ENCODE measurements at regions not wholly inside any gene's neighbourhood (a gene's known extent, or its start where the extent isn't known, plus 50 kb on each side); places are given as distances from the start of the nearest gene placed in this dataset.

DNA sequence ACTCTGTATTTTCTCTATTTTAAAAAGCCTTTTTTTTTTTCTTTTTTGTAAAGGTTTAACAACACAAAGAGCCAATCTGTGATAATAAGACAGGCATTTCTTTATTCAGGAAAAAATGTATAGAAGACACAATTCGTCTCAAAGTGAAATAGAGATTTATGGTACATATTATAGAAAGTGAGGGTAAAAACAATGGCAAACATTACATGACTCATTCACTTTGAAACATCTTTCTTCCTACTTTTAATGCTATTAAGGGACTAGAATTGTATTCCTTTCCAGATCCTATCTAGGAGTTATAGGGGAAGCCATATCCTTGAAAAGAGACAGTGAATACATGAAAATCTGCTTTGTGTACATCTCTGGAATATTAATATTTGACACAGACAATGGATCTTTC, 137.1 kb upstream of the MCTP2 start:
- Histone ChIP-seq H2BK15ac (ENCODE audit: low read depth, low read length) (no peak overlapping the region), H2AFZ (replicated peaks; ENCODE audit: low read length, poor library complexity) (no peak overlapping the region), H3K14ac (replicated peaks; ENCODE audit: low read depth, low read length) (no peak overlapping the region), H2BK120ac (ENCODE audit: low read depth, low read length) (no peak overlapping the region), H4K20me1 (ENCODE audit: insufficient read depth, low read length) (no peaks in the 10 kb centered on the region), H3K4me2 (ENCODE audit: low read depth, low read length) (no peak overlapping the region), H3K27ac (ENCODE audit: insufficient read depth, low read length) (no peak overlapping the region), H3K9ac (ENCODE audit: low read depth, low read length) (no peak overlapping the region), H3K9me3 (ENCODE audit: control insufficient read depth, insufficient read depth, low read length) (no peaks in the 10 kb centered on the region), H3K36me3 (ENCODE audit: control insufficient read depth, insufficient read depth, low read length) (no peaks in the 10 kb centered on the region), H4K5ac (ENCODE audit: low read depth, low read length) (no peak overlapping the region), H3K27me3 (ENCODE audit: control insufficient read depth, insufficient read depth, low read length) (no peaks in the 10 kb centered on the region), H3K18ac (ENCODE audit: low read depth, low read length) (no peak overlapping the region), H4K91ac (ENCODE audit: insufficient read depth, low read depth, low read length) (no peak overlapping the region), H3K4ac (ENCODE audit: low read depth, low read length) (no peak overlapping the region), H3K23ac (ENCODE audit: low read depth, low read length) (no peak overlapping the region), H2BK20ac (ENCODE audit: low read depth, low read length) (no peak overlapping the region), H2BK5ac (ENCODE audit: low read depth, low read length, poor library complexity, severe bottlenecking) (no peak overlapping the region), H3K79me1 (ENCODE audit: low read depth in 1 of 2, low read length in 2 of 2) (no peaks in the 10 kb centered on the region), H3K4me3 (ENCODE audit: insufficient read depth, low read depth, low read length) (no peak overlapping the region), H3K56ac (ENCODE audit: extremely low read depth, insufficient read depth, low read length) (no peak overlapping the region), H2AK5ac (ENCODE audit: low read depth, low read length) (no peak overlapping the region), H2AK9ac (replicated peaks; ENCODE audit: low read depth, low read length, poor library complexity) (no peak overlapping the region), H4K8ac (ENCODE audit: low read depth in 2 of 2, low read length in 2 of 2) (no peak overlapping the region), H3K9me1 (ENCODE audit: insufficient read depth, low read length) (no peaks in the 10 kb centered on the region), H3K4me1 (ENCODE audit: control insufficient read depth, insufficient read depth, low read length) (no peaks in the 10 kb centered on the region)
- CTCF ChIA-PET, result no interaction called here
- in situ Hi-C loops (cut with MboI; ENCODE audit: low sequenced_read_pairs) (no loop called here), dilution Hi-C loops (cut with HindIII; ENCODE audit: low sequenced_read_pairs, unreplicated experiment) (no loop called here), intact Hi-C loops (cut with micrococcal nuclease) (no loop called here)
- POLR2A ChIA-PET (ENCODE audit: unreplicated experiment), result no interaction called here
- TF ChIP-seq RAD21 (IDR thresholded peaks at IDR 0.05; ENCODE audit: low read length), result no peak
- TF ChIP-seq MAFK (IDR thresholded peaks at IDR 0.05; ENCODE audit: low read depth, low read length), result no peak
- TF ChIP-seq, protein P1, sequence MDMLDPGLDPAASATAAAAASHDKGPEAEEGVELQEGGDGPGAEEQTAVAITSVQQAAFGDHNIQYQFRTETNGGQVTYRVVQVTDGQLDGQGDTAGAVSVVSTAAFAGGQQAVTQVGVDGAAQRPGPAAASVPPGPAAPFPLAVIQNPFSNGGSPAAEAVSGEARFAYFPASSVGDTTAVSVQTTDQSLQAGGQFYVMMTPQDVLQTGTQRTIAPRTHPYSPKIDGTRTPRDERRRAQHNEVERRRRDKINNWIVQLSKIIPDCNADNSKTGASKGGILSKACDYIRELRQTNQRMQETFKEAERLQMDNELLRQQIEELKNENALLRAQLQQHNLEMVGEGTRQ (IDR thresholded peaks at IDR 0.05; ENCODE audit: low read depth, low read length), result no peak
- TF ChIP-seq CEBPB (IDR thresholded peaks at IDR 0.05; ENCODE audit: low read depth, low read length), result no peak
- no peak for ATAC-seq (ENCODE audit: low read depth)
- WGBS, 2 experiments (ENCODE audit: extremely low coverage in 2 of 2, insufficient read length in 1 of 2), result no CpG with 5 or more reads among the region's 1 CpG
- no peak for DNase-seq
- BruUV-seq (replicated peaks), result no TSS peak
